T-helper 9 cell (primary cell): ENCODE measurements at regions not wholly inside any gene's neighbourhood (a gene's known extent, or its start where the extent isn't known, plus 50 kb on each side); places are given as distances from the start of the nearest gene placed in this dataset.

Source experiments
- DNase-seq: peaks from one replicate; pipeline ENCODE4 v3.0.0-alpha.2; 2020

DNA sequence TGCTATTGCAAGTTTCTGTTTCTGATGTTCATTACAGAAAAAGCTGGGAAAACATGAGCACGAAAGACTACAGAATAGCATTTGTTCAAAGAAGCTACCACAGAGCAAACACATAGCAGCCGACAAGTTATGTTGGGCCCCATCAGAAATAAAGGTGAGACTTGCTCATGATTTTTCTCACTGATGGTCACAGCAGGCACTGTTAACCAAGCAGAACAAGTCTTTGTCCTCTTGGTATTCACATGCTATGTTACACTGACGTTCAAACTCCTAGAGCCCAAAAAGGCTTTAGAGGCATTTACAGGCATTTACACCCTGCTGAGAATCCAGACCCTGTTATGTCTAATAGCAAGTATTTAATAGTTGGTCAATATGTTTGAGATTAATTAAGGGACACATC is 235.0 kb upstream of the HNMT start:
- DNase-seq = no peak

DNA sequence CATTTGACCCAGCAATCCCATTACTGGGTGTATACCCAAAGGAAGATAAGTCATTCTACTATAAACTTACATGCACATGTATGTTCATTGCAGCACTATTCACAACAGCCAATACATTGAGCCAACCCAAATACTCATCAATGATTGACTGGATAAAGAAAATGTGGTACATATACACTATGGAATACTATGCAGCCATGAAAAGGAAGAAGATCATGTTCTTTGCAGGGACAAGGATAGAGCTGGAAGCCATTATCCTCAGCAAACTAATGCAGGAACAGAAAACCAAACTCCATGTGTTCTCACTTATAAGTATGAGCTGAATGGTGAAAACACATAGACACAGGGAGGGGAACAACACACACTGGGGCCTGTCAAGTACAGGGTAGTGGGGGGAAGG is 226.7 kb upstream of the HNMT start:
- DNase-seq = no peak

DNA sequence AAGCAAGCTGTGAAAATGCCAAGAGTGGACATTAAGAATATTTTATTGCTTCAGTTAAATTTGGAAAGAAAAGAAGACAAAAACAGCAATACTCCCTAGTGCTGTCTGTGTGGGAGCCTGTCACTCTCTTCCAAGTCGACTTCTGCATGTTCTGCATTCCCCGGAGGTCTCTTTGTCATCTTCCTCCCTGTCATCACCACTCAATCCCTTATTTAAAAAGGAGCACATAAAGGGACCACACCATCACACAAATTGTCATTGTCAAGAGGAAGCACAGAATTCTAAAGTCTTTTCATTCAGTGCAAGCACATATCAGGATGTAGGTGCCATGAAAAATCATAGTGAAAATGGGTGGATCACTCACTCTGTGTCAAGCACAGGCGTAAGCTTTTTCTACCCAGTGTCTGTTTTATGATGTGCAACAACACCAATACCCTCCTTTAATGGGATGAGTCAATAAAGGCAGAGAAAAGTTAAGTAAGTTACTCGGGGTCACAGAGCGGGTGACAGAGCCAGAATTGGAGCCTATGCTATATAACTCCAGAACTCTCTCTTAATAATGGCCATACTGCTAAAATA is 222.4 kb upstream of the HNMT start:
- no peak for DNase-seq

DNA sequence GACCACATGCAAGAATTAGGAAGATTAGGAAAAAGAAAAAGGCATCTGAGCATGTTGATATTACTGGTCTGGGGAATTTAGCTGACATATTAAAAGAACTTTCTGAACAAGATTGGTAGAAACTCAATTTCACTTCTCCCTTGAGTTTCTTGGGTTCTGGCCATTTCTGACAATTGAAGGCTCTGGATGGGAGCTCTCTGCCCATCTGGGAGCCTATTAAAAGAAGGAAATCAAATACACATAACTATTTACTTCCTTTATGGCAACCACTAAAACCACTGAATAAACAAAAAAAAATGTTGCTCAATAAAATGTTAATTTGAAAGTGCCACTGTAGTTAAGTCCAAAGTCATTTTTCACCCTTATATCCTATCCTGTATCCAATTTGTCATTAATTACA is 216.8 kb upstream of the HNMT start:
- no peak for DNase-seq

DNA sequence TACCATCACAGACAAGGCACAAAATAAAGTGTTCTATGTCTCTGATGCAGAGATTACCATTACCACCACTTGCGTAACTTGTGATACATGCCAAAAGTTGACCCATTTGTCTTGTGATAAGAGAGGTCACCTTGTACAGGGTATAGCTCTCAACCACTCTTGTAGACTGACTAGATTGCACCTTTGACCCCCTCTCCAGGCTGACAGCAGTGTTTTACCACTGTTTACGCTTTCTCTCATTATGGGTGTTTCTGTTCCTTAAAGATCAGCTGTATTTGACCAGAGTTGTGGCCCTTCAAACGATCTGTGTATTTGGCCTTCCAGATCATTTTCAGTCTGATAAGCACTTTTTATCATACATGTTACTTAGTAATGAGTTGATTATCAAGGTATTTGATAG is 215.7 kb upstream of the HNMT start:
- DNase-seq = no peak

DNA sequence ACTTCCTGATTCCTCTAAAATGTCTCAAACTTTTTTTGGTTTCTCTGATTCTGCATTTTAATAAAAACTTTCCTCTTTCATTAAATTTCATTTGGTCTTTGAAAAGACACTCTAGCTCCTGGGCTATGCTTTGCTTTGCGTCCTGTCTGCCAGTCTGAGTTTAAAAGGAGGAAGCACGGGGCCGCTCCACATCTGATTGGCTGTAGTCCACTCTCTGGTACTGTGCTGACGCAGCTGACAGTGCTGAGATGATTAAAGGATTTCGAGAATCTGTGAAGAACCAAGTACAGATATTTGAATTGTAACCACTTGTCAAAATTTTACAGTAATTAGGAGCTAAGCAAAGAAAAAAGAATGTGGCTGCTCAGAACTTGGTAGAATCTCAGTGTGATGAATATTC is 199.6 kb upstream of the HNMT start:
- no peak for DNase-seq

DNA sequence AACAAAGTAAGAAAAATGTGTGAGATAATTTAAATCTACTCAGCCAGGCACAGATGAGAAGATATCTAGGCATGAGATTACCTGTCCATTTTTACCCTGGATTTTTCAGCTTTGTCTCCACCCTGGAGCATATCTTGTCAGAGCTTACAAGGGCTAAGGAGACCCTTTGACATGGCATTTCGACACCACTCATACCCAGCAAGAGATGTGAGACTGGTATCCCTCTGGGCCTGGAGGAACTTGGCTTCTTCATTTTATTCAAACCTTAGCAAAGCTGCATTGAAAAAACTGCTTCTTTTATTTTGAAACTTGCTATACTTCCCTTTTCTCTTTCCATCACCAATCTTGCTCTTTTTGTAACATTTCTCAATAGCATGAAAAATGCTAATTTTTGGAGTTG is 194.9 kb upstream of the HNMT start:
- DNase-seq = no peak

DNA sequence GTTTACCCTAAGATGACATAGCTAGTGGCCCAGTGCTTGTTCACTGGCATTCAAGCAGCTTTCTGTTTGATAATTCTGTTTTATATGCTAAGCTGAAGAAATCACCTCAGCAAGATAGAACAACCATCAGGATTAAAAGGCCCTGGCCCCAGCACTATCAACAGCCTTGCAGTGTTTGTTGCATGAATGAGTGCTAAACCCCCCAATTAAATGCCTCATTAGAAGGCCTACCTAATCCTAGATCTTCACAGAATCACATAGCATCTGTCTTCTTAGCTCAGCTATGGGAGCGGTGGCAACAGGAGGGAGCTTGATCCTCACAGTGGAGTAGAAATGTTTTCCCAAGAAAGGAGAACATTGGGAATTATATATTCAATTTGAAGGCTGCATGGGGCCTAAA is 194.1 kb upstream of the HNMT start:
- no peak for DNase-seq

DNA sequence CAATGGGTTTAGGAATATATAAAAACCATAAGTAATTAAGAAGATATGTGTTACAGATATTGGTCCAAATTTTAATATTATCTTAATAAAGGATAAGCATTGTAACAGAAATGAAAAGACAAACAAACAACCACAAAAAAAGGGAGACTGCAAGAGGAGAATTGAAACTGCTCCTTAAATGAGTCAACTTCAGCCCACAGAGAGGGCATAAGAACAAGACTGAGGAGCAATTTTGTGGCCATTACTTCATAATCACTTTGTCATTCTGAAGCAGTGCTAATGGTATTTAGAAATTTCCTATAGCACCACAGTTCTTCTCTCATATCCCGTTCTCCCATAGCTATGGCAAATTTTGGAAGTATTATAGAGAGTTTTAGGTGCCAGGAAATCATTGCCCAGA is 193.2 kb upstream of the HNMT start:
- DNase-seq = no peak

DNA sequence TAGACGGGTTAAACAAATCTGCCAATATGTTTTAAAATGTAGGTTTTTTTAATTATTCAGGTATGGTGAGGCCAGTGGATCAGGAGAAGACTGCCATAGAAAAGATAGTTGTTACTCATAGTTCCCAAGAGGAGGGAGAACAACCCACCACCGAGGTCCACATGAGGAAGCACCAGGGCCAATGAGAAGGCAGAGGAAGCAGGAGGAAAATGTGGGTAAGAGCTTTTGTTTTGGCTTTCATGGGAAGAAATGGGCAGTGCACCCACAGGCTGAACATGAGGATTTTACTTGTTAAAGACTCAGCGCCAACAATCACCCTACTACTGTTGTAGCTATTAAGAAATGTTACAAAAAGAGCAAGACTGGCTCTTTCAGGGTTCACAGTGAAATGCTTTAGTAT is 191.8 kb upstream of the HNMT start:
- no peak for DNase-seq

DNA sequence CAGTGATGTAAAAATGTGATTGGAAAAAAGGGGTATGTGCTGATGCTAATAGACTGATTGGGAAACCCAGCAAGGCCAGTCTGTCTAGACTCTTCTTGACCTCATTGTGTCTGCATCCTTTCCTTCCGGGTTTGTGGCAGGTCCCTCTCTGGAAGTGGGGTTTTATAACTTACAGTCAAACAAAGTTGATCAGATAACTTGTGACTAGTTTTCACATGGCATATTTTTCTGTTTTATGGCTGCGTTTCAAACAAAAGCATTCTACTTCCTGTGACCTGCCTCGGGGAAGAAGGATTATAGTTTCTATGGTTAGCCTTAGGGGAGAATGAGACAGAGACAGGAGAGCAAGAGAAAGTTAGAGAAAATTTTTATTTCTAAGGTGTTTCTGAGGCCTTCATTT is 188.7 kb upstream of the HNMT start:
- no peak for DNase-seq

DNA sequence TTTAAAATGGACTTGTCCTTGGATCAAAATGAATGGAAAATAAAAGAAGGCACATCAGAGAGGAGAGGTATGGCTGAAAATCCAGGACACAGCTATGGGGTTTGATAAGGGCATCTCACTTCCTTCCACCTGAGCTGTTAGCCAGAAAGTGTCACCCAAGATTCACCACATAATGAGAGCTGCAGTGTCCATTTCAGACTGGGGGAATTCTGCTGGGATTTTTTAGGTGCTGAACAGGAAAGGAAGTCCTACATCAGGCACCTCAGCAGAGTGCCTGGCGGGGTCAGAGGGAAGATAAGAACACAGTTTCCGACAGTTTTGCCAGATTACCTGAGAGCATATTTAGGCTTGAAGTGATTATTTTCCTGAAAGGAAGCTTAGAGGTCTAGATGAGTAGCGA is 187.6 kb upstream of the HNMT start:
- DNase-seq = no peak

DNA sequence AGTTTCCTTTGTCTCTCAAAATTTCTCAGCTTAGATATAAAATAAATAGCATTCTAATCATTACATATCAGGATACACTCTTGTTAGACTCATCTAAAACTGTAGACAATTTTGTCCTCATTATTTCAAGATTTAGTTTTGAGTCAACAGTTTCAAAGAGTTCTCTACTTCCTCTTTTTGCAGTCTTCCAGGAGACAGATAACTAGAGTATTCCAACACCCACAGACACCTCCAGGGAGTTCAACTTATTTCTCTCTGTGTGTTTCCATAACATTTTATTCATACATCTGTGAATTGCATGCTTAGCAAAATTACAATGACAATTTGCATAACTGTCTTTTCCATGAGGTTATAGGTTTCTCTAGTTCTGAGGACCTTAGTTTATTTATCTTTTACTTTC is 166.6 kb upstream of the HNMT start:
- DNase-seq = no peak

DNA sequence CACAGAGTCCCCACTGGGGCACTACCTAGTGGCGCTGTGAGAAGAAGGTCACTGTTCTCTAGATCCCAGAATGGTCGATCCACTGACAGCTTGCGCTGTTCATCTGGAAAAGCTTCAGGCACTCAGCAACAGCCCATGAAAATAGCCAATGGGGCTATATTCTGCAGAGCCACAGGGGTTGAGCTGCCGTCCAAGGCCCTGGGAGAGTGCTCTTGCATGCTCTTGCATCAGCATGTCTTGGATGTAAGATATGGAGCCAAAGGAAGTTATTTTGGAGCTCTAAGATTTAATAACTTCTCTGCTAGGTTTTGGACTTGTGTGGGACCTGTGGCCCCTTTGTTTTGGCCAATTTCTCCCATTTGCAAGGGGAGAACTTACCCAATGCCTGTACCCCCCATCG is 164.7 kb upstream of the HNMT start:
- no peak for DNase-seq

DNA sequence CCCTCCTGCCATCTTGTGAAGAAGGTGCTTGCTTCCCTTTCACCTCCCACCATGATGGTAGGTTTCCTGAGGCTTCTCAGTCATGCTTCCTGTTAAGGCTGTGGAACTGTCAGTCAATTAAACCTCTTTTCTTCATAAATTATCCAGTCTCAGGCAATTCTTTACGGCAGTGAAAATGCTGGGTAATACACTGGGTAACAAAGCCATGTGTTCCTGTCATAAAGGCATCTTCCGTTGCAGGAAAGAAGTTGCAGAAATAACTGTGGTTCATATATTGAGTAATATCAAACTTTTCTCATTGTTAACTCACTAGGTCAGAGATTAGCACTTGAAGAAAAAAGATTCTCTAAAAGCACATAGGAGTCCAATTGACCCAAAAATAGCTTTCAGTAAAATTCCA is 163.9 kb upstream of the HNMT start:
- no peak for DNase-seq

DNA sequence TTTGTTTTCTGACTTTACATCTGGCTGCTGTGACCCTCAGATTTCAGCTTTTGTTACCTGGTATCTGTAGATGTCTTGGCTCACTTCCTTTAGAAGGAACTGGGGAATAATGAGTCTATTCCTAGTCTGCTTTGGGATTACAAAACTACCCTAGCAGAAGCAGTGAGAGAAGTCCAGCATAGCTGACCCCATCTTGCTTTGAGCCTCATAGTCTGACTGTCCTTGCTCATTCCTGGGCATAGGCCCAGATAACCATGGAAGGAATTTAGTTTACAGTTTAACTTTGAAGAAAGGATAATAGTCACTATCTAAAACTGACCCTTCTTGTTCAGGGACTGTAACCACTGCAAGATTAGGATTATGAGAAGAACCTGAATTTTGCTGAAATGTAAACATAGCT is 163.0 kb upstream of the HNMT start:
- no peak for DNase-seq

DNA sequence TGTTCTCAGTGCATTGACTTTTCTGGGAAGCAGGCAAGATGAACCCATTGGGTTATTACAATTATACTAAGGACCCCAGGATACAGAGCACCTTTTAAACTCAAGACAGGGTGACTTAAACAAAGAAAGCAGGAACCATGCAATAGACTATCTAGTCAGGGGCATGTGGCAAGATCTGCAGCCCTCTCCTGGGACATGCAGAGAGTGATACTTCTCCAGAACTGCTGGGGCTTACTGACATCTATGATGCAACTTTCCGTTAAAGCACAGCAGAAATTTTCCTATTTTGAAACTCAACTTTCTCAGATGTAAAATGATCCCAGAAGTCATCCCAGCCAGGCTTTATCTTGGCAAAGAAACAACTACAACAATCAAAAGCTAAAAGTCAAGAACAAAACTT is 162.2 kb upstream of the HNMT start:
- DNase-seq = no peak

DNA sequence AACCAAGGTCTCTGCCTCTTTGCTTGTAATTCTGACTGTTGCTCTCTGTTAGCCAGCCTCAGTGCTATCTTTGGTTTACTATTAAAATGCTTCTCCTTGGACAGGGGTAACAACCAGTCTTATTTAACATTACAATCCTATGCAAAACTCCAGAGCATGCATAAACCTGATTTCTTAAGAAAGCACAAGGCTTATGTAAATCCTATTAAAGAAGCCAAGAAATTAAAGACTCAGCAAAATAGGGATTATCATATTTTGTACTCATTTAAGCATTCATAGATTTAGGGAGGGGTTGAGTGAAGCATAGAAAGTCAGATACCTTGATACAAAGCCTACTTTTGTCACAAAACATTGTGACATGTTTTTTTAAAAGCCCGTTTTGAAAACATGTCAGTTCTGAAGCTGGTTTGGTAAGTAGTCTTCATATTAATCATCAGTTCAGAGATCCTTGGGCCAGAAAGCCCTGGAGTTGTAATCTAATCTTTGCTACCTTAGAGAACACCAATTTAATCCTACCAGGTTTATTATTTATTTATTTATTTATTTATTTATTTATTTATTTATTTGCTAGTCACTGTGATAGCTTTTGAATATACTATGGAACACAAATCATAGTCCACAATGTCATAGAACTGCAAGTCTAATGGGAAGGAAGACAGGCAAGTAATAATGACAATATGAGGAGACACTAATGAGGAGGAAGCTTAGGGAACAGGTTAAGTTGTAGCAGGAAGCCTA is 158.0 kb upstream of the HNMT start:
- no peak for DNase-seq

DNA sequence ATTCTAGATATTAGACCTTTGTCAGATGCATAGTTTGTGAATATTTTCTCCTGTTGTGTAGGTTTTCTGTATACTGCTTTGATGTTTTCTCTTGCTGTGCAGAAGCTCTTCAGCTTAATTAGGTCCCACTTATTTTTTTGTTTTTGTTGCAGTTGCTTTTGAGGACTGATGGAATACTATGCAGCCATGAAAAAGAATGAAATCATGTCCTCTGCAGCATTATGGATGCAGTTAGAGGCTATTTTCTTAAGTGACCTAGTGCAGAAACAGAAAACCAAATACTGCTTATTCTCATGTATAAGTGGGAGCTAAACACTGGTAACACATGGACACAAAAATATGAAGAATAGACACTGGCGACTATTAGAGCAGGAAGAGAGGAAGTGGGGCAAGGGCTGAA is 155.0 kb upstream of the HNMT start:
- DNase-seq = no peak

DNA sequence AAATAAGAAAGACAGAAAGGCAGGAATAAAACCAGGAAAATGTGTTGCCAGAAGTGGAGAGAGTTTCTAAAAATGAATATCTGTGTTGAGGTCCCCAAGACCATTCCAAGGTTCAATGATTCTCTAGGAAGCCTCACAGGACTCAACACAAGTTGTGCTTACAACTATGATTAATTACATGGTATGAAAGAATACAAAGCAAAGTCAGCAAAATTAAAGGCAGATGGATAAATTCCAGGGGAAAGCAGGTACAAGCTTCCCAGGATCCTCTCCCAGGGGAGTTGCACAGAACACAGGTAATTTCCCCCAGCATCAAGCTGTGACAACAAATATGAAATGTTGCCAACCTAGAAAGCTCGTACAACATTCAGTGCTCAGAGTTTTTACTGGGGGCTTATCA is 154.4 kb upstream of the HNMT start:
- no peak for DNase-seq

DNA sequence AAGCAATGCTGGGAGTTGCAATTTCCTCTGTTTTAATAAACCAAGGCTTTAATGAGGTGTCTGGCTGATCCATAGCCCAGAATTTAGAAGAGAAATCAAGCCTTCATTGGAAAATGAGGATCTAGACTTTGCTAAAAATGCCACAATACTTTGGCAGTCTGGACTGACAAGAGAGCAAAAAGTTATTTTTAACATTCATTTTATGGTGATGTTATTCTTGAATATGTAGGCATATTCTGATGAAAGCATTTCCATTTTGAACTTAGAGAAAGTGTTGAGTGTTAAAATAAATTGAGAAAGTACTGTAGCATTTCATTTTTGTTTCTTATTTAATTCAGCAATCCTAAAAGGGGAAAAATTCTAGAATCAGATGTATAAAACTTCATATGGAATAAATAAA is 151.8 kb upstream of the HNMT start:
- DNase-seq = no peak

DNA sequence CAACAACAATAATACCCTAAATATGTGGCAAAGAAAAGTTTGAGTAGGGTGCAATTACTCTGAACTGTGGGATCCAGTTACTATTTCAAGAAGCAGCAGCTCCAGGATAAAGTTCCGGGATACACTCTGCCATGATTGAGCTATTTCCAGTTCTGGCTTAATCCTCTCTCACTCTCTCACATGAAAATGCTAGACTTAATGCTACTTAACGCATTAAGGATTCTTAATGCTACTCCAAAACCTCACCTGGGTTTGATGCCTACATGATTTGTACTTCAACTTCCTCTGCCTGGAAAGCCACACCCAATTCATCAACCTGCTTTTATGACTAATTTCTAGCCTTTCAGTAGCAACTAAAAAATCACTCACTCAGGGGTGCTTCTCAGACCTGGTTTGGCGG is 151.1 kb upstream of the HNMT start:
- DNase-seq = no peak

DNA sequence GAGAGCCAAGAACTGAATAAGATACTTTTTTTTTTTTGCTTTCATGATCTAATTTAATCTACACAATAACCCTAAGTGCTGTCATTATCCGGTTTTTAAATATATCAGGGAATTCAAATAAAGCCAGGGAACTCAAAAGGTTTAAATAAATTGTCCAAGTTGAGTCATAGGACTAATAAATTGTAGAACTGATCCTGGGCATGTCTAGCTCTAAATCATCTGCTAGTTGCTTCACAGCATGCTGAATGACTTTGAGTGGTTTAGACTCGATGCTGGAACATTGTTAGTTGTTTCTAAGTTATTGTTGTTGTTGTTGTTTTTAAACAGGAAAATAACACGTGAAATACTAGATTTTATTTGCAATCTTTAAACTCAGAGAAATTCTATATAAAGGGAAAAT is 147.2 kb upstream of the HNMT start:
- no peak for DNase-seq

DNA sequence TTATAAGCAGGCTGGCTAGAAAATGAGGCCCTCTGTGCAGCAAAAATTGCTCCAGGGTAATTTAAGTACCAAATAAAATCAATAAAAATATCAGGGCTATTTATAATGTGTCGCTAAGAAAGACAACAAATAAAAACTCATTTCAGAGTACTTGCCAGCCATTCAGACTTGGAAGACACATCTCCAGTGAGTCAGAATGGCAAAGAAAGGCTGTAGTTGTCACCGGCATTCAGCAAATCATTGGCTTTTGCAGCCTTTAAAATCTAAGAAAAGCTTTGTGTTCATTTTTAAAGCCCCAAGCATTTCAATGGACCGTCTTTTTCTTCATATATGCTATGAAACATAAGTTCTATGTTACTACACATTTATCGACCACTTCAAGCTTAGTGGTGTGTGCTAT is 141.1 kb upstream of the HNMT start:
- DNase-seq = no peak

DNA sequence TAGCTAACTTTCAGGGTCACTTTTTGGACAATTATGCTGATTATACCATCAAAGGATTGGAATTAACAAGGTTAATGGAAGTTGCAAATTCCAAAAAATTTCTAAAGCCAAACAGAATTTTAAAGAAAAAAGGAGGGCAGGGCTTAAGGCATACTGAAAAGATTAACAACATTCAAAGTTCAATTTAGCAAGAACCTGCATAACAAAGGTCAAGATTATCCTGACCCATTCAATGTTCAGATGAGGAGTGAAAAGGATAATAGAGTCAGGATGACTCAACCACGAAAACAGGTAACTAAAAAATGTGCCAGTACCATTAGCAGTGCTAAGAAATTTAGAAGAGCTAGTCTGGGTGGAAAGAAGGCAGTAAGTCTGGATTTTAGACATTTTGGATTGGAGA is 139.8 kb upstream of the HNMT start:
- DNase-seq = no peak
